ENCODE measurements at regions not wholly inside any gene's neighbourhood (a gene's known extent, or its start where the extent isn't known, plus 50 kb on each side); places are given as distances from the start of the nearest gene placed in this dataset.

- no peak for DNase-seq
Measured at GRCh38 chr2:198697218-198697617, 760.5 kb downstream of the SATB2 start.

- DNase-seq: no peak
Measured at GRCh38 chr2:198695879-198696278, 761.9 kb downstream of the SATB2 start.

DNA sequence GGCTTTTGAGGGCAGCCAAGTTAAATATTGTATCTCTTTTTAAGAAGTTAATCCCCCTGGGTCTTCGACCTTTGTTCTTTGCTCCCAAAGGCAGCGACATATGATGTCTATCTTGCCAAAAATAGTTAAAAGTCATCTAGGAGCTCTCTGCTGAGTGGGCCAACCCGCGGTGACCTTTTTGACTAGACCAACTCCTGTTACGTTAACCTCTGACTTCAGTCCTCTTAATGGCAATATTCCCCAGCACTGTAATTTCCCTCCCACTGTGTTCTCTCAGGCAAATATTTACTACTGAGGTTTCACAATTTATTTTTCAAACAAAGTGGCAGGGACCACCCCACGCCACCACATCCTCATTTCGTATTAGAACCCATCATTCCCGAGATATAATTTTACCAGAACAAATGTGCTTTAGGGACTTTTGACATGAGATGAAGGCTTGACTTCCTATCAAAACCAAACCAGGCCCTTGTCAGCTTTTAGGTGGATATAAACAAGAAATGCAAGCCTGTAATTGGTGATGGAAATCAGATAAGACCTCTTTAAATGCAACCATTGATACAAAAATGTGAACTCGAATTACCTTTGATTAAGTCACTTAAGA lies 764.7 kb downstream of the SATB2 start:
- DNase-seq: no peak

DNA sequence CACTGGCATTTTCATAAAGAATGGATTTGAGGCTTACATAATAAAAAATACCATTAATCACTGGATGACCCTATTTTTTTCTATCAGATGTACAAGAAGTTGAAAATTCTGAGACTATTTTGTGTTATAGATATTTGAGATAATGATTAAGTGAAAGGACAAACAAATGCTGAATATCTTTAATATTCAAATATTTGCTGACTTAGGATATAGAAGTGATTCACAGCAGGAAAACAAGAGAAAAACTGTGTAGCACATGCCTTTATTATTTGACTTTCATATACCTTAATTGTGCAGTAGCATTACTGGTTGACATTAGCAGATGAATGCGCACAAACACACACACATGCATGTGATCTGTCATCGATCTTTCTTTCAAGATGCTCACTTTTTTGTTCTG lies 766.5 kb downstream of the SATB2 start:
- no peak for DNase-seq

DNA sequence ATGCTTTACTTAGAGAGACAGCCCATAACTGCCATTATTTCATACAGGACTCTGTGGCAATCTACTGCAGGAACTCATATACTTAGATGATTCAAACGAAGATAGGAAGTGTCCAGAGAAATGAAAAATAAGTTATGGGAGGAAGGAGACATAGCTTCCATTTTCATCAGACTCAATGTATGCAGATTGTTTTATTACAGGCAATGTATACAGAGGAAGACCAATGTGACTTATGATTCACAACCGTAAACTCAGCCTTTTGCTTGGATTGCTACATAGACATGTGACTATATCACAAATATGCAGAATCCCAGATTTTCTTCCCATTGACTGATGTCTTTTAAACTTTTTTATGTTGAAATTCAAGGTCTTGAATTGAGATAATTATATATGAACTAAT lies 793.4 kb downstream of the SATB2 start:
- no peak for DNase-seq

DNA sequence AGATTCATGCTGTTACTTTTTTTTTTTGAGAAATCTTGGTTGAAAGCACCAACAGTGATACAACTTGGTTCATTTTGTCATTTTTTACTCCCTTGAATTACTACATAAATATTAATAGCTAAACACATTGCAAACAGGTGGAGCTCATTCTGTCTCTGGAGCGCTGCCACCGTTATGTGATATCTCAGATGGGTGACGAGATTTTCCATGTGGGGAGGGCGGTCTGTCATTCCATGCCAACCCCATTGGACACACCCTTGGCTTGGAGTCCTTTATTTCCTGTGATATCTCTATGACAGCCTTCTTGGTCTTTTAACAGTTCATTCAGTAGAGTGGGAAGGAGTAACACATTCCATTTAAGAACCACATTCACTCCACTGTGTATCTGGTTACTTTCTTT lies 794.8 kb downstream of the SATB2 start:
- no peak for DNase-seq

DNA sequence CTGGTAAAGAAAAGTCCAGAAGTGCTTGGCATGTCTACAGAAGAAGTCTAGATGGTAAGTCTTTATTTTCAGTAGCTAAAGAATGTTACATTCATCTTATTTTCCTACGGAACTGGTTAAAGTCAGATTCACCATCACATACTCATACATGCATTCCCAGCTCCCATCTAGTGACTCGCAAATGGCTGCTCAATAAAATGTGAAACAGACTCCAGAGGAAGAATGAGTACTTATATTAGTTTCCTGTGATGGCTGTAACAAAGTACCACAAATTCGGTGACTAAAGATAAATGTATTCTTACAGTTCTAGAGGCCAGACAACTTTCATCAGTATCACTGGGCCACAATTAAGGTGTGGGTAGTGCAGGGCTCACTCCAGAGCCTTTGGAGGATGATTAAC lies 797.2 kb downstream of the SATB2 start:
- DNase-seq: no peak

GRCh38 chr2:198659096-198659870 lies 798.5 kb downstream of the SATB2 start:
- no peak for DNase-seq

- no peak for DNase-seq
Measured at GRCh38 chr2:198657512-198658121, 800.1 kb downstream of the SATB2 start.

DNA sequence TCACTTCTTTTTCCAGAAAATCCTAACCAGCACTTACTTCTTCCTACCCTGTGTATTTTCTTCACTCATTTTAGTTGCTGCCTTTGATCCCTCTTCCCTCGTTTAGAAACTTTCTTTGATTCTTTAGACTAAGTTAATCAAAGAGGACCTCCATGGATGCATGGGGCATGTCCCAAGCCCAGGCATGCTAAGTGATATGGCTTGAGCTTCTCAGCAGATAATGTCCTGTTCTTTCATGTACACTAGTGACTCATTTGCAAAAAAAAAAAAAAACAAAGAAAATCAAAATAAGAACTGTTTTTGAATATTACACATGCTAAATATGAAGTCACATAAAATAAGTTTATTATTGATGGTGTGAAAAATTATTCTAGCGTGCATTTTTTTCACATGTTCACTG lies 800.9 kb downstream of the SATB2 start:
- no peak for DNase-seq

- no peak for DNase-seq
Measured at GRCh38 chr2:198654646-198655045, 803.1 kb downstream of the SATB2 start.

GRCh38 chr2:198653311-198653710 lies 804.4 kb downstream of the SATB2 start:
- no peak for DNase-seq

DNA sequence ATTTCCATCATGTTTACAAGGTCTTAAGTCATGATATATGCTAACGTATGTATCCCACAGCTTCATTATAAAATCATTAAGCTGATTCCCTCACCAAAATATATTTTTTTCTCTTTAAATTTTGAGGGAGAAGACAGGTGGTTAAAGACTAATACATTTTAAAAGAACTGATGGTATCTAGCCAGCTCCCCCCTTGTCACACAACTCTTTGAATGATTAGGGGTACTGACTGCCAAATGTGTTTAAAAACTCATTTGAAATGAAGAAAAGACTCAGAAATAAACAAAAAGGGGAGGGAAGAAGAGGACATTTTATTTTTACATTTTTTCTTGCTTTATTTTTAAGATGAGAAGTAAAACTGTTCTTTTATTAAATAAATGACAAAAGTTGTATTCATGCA lies 805.3 kb downstream of the SATB2 start:
- no peak for DNase-seq

DNA sequence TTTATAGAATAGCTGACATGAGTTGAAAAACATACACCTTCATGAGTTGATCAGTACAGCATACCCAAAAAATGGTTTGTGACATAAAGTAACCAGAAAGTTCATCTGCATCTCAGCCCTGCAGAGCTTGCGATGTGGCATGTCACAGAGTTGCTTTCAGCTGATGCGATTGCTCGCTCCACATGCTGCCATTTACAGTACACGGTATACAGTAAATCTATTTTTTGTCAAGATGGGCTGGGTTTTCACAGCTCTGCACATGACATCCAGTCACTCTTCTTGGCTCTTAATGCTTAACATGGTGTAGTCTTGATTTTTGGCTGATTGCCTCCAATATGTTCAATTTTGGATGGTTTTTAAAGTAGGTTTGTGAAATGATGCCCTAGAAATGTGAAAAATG lies 811.9 kb downstream of the SATB2 start:
- DNase-seq: no peak

DNA sequence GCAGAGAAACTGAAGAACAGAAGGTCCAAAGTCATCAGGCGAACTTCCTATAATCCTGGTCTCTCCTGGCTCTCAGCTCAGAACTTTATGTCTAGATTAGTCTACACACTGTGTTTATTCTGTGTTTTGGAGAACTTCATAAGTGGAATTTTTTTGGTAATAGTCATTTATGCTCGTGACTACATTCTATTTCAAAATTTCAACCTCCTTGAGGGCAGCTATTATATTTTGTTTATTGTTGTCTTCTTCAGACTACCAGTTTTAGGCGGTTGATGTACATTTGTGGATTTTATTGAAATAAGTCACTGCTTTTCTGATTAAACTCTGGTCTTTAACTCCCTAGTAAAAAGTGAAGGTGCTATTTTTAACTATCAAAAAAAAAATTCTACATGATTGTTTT lies 816.6 kb downstream of the SATB2 start:
- DNase-seq: no peak

DNA sequence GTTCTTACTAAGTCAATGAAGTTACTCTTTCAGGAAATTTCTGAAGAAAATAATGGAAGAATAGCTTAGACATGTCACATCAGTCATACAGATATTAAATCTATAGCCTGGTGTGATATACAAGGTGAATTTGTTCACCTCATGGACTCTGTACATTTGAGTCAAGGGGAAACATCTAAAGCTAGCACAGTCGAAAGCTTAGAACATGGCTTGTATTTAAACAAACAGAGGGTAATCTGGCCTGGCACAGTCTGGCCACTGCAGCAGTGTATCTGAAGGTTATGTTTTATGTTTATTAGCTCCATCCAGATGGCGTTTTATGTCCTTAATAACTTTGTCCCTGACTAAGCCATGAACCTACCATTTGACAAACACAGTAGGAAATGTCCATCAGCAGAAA lies 817.3 kb downstream of the SATB2 start:
- DNase-seq: no peak

DNA sequence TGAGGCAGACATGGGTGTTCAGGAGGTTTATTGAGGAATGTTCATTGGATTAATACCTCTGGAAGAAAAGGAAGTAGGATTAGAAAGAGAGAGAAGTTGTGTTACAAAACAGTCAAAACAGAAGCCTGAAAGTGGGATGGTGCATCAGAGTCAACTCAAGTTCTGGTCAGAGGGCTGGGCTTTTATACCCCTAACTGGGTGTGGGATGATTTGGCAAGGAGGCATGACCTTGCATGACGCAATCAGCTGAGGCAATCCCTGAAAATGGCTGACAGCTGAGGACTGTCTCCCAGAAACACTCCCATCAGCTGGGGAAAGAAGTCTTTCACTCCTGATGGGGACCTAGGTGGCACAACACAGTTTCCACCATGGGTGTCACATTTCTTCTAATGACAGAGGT lies 818.2 kb downstream of the SATB2 start:
- DNase-seq: no peak

DNA sequence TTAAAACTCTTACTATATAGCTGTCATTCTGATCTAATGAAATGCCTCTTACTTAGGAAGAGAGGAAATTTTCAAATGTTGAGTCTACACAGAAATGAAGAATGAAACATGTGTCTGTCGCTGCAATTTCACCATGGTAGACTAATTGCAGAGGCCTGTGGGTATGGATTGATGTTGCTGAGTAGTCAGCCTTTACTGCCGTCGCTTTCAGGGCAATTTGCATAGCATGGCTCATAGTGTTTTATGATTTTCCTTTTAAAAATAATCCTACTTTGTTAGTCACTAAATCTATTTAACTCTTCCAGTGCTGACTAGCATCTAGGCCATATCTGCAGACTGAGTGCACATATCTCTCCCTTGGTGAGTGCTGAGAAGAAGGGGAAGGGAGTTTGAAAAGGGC lies 819.2 kb downstream of the SATB2 start:
- no peak for DNase-seq

GRCh38 chr2:198630384-198630783 lies 826.0 kb downstream of the PLCL1 start:
- no peak for DNase-seq

DNA sequence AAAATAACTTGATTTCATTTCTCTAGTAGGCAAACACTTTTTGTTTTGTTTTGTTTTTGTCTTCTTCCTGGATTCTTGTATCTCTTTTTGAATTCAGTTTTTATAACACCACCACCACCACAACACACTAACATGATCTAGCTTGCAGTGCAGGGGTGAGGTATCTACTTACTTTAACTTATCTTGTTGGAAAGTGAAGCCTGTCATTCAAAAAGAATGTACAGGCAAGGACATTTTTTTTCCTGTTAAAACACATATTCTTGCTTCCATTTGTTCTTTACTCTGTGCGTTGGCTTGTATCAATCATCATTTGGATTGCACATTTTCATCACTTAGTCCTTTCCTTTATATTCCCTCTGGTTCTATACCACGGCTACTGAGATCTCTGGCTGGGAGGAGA lies 824.2 kb downstream of the PLCL1 start:
- DNase-seq: no peak

DNA sequence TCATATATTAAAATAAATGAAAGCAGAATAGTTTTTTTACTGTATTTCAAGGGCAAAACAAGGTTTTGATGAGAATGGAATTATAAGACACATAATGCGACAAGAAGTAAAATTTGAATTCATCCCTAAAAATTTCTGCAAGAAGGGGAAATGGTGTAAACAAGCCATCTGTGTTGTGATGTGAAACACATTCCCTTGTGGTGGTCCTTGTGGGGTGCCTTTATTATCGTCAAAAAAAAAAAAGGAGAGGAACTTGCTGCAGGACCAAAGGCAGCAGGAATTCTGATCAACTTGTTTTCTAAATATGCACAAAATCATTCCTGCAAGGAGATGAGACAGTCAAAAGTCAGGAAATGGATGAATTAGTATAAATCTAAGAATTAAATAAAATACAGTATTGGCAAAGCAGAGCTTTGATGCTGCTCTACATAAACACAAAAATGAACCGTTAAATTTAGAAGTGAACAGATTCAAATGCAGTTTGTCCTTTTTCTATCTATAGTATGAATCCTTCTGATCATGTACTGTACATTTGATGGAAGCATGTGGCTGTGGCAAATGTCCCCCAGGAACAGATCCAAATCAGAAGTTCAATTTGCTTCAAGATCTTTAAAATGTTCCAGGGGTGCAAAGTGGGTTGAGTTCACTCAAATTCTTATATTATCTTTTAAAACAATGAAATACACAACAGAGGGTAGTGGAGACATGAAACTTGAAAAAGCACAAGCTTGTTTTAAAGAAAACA lies 818.8 kb downstream of the PLCL1 start:
- DNase-seq: no peak

DNA sequence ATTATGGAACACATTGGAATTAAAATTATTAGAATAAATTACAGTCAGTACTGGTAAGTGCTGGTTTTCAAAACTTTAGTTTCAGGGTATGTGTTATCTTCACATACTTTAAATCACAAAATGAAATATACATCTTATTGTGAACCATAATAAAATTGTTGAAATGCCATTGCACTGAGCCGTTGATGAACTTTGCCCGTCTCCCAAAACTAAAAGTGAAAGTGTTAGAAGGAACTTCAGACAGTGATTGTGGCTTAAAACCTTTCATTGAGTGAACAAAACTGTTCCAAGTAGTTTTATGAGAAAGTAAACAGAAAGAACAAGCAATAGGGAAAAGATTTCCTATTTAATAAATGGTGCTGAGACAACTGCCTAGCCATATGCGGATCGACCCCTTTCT lies 811.6 kb downstream of the PLCL1 start:
- DNase-seq: no peak

DNA sequence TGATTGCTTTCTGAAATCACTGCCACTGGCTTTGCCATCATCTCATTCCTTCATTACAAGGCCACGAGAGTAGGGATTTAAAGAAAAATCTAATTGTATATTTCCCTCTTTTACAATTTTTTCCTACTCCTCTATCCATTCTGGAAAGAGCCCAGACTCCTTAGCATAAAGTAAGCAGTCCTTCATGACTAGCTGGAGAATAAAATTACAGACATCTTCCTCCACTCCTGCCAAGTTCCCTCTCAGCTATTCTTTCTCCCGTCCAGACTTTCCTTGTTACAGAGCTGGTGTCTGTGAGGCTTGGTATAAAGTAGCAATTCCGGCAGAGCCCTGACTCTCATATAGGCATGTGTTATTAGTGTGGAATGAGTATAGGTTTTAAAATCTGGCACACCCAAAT lies 806.8 kb downstream of the PLCL1 start:
- DNase-seq: no peak

DNA sequence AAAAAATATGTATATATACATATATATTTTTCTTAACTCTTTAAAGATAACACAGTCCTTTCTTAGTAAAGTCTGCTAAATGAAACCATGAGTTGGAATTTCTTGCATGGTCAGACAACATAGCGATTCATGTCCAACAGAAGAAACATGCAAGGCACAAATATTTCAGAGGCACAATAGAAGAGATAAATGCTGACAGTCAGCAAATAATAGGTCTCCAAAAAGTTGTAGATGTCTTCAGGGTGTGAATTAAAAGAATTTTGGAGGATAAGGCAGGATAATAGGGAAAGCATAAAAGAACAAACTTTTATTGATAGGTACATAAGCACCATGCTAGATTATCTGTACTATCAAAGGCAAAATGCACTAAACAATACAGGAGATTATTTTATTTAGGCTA lies 800.2 kb downstream of the PLCL1 start:
- no peak for DNase-seq
